Activated naive CD4-positive, alpha-beta T cell treated with anti-CD3 and anti-CD28 coated beads for 36 hours (primary cell): ENCODE measurements at regions not wholly inside any gene's neighbourhood (a gene's known extent, or its start where the extent isn't known, plus 50 kb on each side); places are given as distances from the start of the nearest gene placed in this dataset.

ENCODE experiments used
- CTCF ChIA-PET: fragments of 350-600 bp; sonication (Branson Sonifier 250); formaldehyde crosslinking; loops from one replicate; lab custom pipeline; 2021; ENCODE audit warnings: antibody characterized with exemption; lab: Charles Lee
- DNase-seq: peaks from one replicate; pipeline ENCODE4 v3.0.0-alpha.2; 2020
- H3K27ac Mint-ChIP-seq: one replicate; pipeline ENCODE4 v1.8.0; 2021; ENCODE audit warnings: mild to moderate bottlenecking, mixed read lengths
- H3K27me3 Mint-ChIP-seq: one replicate; pipeline ENCODE4 v1.8.0; 2021; ENCODE audit warnings: low read depth, mixed read lengths
- H3K36me3 Mint-ChIP-seq: one replicate; pipeline ENCODE4 v1.8.0; 2021; ENCODE audit warnings: low read depth, mixed read lengths
- H3K4me1 Mint-ChIP-seq: one replicate; pipeline ENCODE4 v1.8.0; 2021; ENCODE audit warnings: low read depth, mixed read lengths
- H3K4me3 Mint-ChIP-seq: one replicate; pipeline ENCODE4 v1.8.0; 2021; ENCODE audit warnings: mild to moderate bottlenecking, moderate library complexity, mixed read lengths
- H3K9me3 Mint-ChIP-seq: one replicate; pipeline ENCODE4 v1.8.0; 2021; ENCODE audit warnings: mixed read lengths
- intact Hi-C: fragments of 100-400 bp; cut with micrococcal nuclease; formaldehyde crosslinking; loops from one replicate; pipeline ENCODE4 v1.15.1; 2023

DNA sequence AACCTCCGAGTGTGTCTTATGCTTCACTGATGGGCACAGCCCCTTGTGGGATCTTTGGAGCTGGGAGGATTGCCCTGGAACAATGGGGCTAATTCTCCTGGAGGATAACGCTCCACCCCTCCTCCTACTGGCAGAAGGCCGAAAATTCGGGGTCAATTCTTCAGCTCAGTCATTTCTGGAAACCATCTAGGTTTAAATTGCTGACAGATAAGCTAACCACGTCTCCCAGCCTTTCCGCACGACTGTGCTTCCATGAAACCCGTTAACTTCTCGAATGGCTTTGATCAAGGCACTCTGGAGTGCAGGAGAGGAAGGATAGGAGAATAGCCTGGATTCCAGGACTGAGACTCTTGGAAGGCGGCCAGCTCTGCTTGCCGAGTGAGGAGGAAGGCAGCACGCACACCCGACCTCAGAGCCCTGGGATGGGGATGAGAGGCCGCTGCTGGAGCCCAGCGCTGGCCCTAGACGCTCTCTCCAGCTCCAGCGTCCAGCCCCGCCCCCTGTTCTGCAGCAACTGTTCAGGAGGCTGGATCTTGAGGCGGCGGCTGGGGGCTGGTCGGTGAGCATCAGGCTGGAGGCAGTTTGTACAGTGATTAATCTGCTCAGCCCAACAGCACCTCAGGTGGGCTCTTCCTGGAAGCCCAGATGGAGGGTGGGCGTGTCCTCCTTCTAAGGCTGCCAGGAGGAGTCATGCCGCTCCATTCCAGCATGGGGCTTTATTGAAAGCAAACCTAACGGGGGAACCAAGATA, 176.7 kb upstream of the NCAM1 start:
- intact Hi-C loops = no loop called here
- H3K4me1 Mint-ChIP-seq = no peaks in the 10 kb centered on the region
- no peak for DNase-seq
- no peak overlapping the region for H3K4me3 Mint-ChIP-seq
- H3K36me3 Mint-ChIP-seq = no peaks in the 10 kb centered on the region
- CTCF ChIA-PET = no interaction called here
- no peak overlapping the region for H3K27ac Mint-ChIP-seq
- peaks cover 18% of the 10 kb centered on the region for H3K27me3 Mint-ChIP-seq
- no peaks in the 10 kb centered on the region for H3K9me3 Mint-ChIP-seq

DNA sequence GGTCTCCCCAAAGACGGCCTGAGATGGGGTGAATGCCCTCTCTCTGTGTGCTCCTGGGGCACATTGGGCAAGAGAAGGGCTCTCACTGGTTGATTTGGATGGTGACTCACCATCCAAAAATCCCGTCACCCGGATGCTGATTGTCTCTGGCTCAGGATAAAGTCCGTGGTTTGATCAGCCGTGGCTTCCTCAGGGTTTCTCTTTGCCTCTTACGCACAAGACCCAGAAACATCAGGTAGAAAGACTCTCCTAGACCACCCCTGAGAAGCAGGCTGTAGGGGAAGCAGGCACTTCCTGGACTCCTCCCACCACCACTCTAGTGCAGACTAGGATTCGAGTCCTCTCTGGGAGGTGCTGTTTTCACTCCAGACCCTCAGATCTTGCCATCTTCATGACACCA, 176.1 kb upstream of the NCAM1 start:
- intact Hi-C loops = no loop called here
- Mint-ChIP-seq H3K9me3 (no peaks in the 10 kb centered on the region), H3K27ac (no peak overlapping the region), H3K4me3 (no peak overlapping the region), H3K36me3 (no peaks in the 10 kb centered on the region), H3K27me3 (peaks cover 18% of the 10 kb centered on the region), H3K4me1 (no peaks in the 10 kb centered on the region)
- DNase-seq = no peak
- CTCF ChIA-PET = no interaction called here

DNA sequence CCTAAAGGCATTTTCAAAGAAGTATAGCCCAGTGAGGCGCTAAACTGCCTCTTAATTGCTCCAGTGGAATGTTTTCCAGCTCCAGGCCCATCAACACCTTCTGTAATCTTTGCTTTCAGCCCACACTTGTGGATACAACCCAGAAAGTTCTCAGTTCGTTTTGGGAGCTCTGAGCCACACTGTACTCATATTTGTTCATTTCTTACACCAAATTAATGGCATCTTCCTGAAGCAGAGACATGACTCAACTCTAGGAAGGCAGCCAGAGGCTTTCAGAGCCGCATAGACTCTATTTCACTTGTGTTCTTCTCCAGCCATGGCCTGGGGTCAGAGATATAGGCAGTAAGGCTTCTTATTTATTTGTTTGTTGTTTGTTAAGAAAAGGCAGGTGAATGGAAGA, 175.5 kb upstream of the NCAM1 start:
- Mint-ChIP-seq H3K4me3 (no peak overlapping the region), H3K9me3 (no peaks in the 10 kb centered on the region), H3K36me3 (no peaks in the 10 kb centered on the region), H3K27ac (no peak overlapping the region), H3K27me3 (peaks cover 18% of the 10 kb centered on the region), H3K4me1 (no peaks in the 10 kb centered on the region)
- CTCF ChIA-PET = no interaction called here
- DNase-seq = no peak
- intact Hi-C loops = no loop called here

DNA sequence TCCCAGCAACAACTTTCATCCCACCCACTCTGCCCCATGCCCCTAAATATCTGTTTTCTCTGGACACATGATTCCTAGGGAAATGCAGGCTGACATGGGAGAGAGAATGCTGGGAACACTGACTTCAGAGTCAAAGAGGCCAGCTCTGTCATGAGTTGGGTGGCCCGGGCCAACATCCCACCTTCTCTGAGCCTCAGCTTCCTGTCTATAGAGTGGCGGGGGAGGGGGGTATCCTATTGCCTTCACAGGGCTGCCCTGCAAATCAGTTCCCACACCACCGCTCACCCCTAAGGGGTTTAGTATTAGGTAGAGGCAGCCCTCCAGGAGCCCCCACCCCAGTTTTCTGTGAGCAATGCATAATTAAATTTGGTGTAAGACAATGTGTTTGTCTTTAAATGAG, 175.0 kb upstream of the NCAM1 start:
- no peak overlapping the region for H3K27ac Mint-ChIP-seq
- no peaks in the 10 kb centered on the region for H3K4me1 Mint-ChIP-seq
- intact Hi-C loops = no loop called here
- H3K27me3 Mint-ChIP-seq = peaks cover 16% of the 10 kb centered on the region
- H3K9me3 Mint-ChIP-seq = no peaks in the 10 kb centered on the region
- CTCF ChIA-PET = no interaction called here
- no peak overlapping the region for H3K4me3 Mint-ChIP-seq
- DNase-seq = no peak
- no peaks in the 10 kb centered on the region for H3K36me3 Mint-ChIP-seq

DNA sequence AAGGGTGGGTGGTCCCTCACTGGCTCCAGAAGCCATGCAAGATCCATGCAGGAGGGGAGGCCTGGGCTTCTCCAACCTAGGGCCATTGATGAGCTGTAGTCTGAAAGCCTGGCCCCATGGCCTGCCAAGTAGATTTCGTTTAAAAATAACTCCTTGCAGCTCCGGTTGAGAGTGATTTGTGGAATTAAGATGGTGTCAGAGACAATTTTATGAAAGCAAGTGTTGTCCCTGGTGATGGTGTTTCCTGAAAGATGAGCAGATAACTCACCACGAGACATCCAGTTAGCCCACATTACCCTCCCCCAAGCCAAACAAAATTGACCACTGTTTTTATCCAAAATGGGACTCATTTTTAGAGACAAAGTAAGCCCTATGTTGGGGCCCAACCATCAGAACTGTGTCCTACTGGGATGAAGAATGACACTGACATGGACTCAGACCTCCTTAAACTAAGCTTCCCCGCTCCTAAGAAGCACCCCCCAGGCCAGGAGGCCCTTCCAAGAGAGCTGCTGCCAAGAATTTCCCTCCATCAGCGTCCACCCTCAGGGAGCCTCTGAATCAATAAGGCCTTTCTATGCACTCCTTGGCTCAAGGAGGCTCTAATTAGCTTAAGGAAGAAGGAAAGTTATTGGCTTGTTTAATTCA, 174.2 kb upstream of the NCAM1 start:
- no peak overlapping the region for H3K4me3 Mint-ChIP-seq
- H3K27me3 Mint-ChIP-seq = peaks cover 16% of the 10 kb centered on the region
- no peak overlapping the region for H3K27ac Mint-ChIP-seq
- no peaks in the 10 kb centered on the region for H3K36me3 Mint-ChIP-seq
- no peak for DNase-seq
- H3K4me1 Mint-ChIP-seq = no peaks in the 10 kb centered on the region
- intact Hi-C loops = no loop called here
- CTCF ChIA-PET = interaction anchor here (0.7 kb wide), 1 partner anchor 199 kb away, joined by 3 read pairs; no protein-coding TSS in a partner anchor
- H3K9me3 Mint-ChIP-seq = no peaks in the 10 kb centered on the region

DNA sequence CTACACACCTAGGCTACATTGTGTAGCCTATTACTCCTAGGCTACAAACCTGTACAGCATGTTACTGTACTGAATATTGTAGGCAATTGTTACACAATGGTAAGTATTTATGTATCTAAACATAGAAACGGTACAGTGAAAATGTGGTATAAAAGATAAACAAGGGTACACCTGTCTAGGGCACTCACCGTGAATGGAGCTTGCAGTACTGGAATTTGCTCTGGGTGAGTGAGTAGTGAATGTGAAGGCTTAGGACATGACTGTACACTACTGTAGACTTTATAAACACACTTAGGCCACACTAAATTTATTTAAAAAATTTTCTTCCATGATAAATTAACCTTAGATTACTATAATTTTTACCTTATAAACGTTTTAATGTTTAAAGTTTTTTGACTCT, 171.7 kb upstream of the NCAM1 start:
- Mint-ChIP-seq H3K9me3 (no peaks in the 10 kb centered on the region), H3K4me3 (no peak overlapping the region), H3K4me1 (peaks cover 4% of the 10 kb centered on the region), H3K36me3 (no peaks in the 10 kb centered on the region), H3K27ac (no peak overlapping the region), H3K27me3 (peaks cover 14% of the 10 kb centered on the region)
- intact Hi-C loops = no loop called here
- DNase-seq = no peak
- CTCF ChIA-PET = interaction anchor here (1.2 kb wide), 1 partner anchor 9 kb away, joined by 3 read pairs; no protein-coding TSS in a partner anchor

DNA sequence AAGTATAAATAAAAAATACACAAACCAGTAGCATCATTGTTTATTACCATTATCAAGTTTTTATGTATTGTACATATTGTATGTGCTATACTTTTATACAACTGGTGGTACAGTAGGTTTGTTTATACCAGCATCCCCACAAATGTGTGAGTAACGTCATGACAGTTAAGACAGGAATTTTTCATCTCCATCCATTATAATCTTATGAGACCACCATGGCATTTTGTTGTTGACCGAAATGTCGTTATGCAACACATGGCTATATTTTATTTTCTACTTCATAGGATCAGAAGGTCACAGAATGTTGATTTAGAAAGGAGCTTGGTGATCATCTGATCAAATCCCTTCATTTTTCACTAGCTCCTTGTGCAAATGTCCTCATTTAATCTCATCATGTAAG, 170.9 kb upstream of the NCAM1 start:
- CTCF ChIA-PET = interaction anchor here (1.2 kb wide), 1 partner anchor 8 kb away, joined by 3 read pairs; no protein-coding TSS in a partner anchor
- no peak overlapping the region for H3K27ac Mint-ChIP-seq
- no peaks in the 10 kb centered on the region for H3K9me3 Mint-ChIP-seq
- peaks cover 4% of the 10 kb centered on the region for H3K4me1 Mint-ChIP-seq
- H3K36me3 Mint-ChIP-seq = no peaks in the 10 kb centered on the region
- peaks cover 13% of the 10 kb centered on the region for H3K27me3 Mint-ChIP-seq
- no peak for DNase-seq
- intact Hi-C loops = no loop called here
- no peak overlapping the region for H3K4me3 Mint-ChIP-seq

DNA sequence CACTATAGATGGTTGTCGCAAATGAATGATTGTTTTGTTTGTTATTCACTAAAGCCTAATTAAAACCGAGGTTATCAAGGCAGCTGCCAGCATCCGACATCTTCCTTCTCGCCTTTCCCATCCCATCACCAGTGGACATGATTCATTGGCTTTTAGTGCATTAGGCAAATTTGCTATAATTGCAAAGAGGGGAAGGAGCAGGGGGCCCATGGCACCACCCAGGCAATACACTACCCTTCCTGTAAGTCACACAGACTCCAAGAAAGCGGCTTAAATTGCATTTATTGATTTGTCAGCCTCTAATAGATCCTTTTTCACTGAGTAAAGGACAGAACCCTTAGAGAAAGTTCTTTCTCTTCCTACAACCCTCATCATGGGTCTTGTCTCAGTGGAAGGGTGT, 169.2 kb upstream of the NCAM1 start:
- no peaks in the 10 kb centered on the region for H3K36me3 Mint-ChIP-seq
- CTCF ChIA-PET = no interaction called here
- no peak for DNase-seq
- no peak overlapping the region for H3K4me3 Mint-ChIP-seq
- H3K27ac Mint-ChIP-seq = no peak overlapping the region
- intact Hi-C loops = no loop called here
- peaks cover 4% of the 10 kb centered on the region for H3K4me1 Mint-ChIP-seq
- H3K27me3 Mint-ChIP-seq = peaks cover 7% of the 10 kb centered on the region
- H3K9me3 Mint-ChIP-seq = no peaks in the 10 kb centered on the region

DNA sequence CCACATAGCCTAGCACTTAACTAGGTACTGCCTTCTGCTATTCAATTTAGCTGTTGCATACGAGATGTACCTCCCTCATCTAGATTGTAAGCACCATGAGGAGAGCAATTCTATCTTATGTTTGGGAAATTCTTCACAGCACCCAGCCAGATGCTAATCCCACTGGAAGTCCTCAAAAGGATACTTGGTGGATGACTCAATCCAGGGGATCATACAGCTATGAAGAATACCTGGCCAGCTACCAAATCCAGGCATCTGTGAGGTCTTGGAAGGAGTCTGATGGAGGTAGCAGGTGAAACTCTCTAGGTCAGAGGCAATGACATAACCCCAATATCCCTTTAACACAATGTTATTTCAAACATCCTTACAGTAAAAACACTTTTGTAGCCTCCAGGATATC, 167.8 kb upstream of the NCAM1 start:
- intact Hi-C loops = no loop called here
- CTCF ChIA-PET = interaction anchor here (1.2 kb wide), 1 partner anchor 201 kb away, joined by 5 read pairs; no protein-coding TSS in a partner anchor
- H3K4me1 Mint-ChIP-seq = peaks cover 4% of the 10 kb centered on the region
- no peaks in the 10 kb centered on the region for H3K36me3 Mint-ChIP-seq
- H3K9me3 Mint-ChIP-seq = no peaks in the 10 kb centered on the region
- no peak for DNase-seq
- H3K27me3 Mint-ChIP-seq = peaks cover 2% of the 10 kb centered on the region
- no peak overlapping the region for H3K27ac Mint-ChIP-seq
- no peak overlapping the region for H3K4me3 Mint-ChIP-seq

DNA sequence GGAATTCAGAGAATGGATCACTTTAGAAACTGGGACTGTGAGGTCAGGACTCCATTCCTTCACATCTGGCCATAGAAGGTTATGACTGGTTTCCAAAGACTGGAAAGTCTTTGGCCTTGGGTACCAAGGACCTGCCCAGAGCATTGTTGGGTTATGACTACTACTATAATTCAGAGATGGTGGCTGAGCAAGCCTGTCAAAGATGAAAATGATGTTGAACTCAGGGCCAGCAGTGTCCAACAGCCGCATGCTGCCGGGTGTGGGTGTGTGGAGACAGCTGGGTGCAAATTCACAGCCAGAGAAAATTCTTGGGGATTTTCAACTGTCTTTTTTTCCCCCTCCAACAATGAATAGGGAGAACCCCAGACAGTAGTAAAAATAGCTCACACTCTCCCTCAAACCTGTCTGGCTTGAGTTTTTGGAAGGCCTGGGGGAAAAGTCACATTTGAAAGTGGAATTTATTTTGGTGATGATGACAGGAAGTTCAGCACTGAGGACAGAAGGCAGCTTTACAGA, 166.8 kb upstream of the NCAM1 start:
- intact Hi-C loops = no loop called here
- Mint-ChIP-seq H3K36me3 (no peaks in the 10 kb centered on the region), H3K4me1 (peaks cover 4% of the 10 kb centered on the region), H3K9me3 (no peaks in the 10 kb centered on the region), H3K27me3 (peaks cover 2% of the 10 kb centered on the region), H3K27ac (no peak overlapping the region), H3K4me3 (no peak overlapping the region)
- CTCF ChIA-PET = interaction anchor here (0.6 to 2.3 kb wide), 4 partner anchors 56 to 512 kb away, joined by 3 to 18 read pairs (median 4); no protein-coding TSS in a partner anchor
- no peak for DNase-seq

DNA sequence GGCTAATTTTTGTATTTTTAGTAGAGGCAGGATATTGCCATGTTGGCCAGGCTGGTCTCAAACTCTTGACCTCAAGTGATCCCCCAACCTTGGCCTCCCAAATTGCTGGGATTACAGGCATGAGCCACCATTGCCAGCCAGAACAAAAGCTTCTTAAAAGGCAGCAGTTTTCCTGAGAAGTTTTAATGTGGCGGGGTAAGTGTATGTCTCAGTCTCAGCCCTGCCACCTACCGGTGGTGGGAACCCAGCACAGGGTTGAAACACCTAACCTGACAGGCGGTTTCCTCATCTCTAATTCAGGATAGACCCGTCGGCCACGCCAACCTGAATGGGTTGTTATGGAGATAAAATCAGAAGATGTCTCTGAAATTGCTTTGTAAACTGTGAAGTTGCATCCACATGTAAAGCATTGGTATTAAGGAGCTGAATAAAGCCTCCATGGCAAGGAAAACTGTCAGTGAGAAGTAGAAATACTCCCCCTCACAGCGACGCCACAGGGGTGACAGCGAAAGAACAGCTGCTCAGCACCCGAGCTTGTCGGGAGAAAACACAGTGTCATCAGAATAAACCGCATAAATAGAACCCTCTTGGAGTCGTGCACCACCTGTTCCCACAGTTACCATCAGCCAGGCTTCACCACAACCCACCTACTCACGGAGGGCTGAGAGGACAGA, 165.9 kb upstream of the NCAM1 start:
- Mint-ChIP-seq H3K4me3 (no peak overlapping the region), H3K27ac (no peak overlapping the region), H3K36me3 (no peaks in the 10 kb centered on the region), H3K4me1 (peaks cover 4% of the 10 kb centered on the region), H3K9me3 (no peaks in the 10 kb centered on the region), H3K27me3 (peaks cover 2% of the 10 kb centered on the region)
- intact Hi-C loops = loop anchor here (1.0 to 5.0 kb wide), 3 partner anchors 207 to 503 kb away; no protein-coding TSS in a partner anchor
- DNase-seq = peak; percentile 55
- CTCF ChIA-PET = interaction anchor here (0.9 to 2.3 kb wide), 4 partner anchors 55 to 511 kb away, joined by 3 to 18 read pairs (median 3); no protein-coding TSS in a partner anchor
